ENCODE measurements at regions not wholly inside any gene's neighbourhood (a gene's known extent, or its start where the extent isn't known, plus 50 kb on each side); places are given as distances from the start of the nearest gene placed in this dataset.

GRCh38 chr3:103906304-103906703, 1460.4 kb upstream of the ALCAM start:
- H3K4me3 ChIP-seq (ENCODE audit: low read depth, low read length): no peak overlapping the region
- TF ChIP-seq, protein P1, sequence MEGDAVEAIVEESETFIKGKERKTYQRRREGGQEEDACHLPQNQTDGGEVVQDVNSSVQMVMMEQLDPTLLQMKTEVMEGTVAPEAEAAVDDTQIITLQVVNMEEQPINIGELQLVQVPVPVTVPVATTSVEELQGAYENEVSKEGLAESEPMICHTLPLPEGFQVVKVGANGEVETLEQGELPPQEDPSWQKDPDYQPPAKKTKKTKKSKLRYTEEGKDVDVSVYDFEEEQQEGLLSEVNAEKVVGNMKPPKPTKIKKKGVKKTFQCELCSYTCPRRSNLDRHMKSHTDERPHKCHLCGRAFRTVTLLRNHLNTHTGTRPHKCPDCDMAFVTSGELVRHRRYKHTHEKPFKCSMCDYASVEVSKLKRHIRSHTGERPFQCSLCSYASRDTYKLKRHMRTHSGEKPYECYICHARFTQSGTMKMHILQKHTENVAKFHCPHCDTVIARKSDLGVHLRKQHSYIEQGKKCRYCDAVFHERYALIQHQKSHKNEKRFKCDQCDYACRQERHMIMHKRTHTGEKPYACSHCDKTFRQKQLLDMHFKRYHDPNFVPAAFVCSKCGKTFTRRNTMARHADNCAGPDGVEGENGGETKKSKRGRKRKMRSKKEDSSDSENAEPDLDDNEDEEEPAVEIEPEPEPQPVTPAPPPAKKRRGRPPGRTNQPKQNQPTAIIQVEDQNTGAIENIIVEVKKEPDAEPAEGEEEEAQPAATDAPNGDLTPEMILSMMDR (IDR thresholded peaks at IDR 0.05; ENCODE audit: insufficient read depth, low read depth, low read length, missing control alignments): no peak
- no peak for DNase-seq (ENCODE audit: low read depth)

GRCh38 chr3:103906808-103907207, 1459.9 kb upstream of the ALCAM start:
- TF ChIP-seq, protein P1 (IDR thresholded peaks at IDR 0.05; ENCODE audit: insufficient read depth, low read depth, low read length, missing control alignments): no peak
- no peak overlapping the region for H3K4me3 ChIP-seq (ENCODE audit: low read depth, low read length)
- no peak for DNase-seq (ENCODE audit: low read depth)

- no peak overlapping the region for H3K4me3 ChIP-seq (ENCODE audit: low read depth, low read length)
- TF ChIP-seq, protein P1 (IDR thresholded peaks at IDR 0.05; ENCODE audit: insufficient read depth, low read depth, low read length, missing control alignments): no peak
- DNase-seq (ENCODE audit: low read depth): no peak
Measured at GRCh38 chr3:103907567-103907966, 1459.1 kb upstream of the ALCAM start.

DNA sequence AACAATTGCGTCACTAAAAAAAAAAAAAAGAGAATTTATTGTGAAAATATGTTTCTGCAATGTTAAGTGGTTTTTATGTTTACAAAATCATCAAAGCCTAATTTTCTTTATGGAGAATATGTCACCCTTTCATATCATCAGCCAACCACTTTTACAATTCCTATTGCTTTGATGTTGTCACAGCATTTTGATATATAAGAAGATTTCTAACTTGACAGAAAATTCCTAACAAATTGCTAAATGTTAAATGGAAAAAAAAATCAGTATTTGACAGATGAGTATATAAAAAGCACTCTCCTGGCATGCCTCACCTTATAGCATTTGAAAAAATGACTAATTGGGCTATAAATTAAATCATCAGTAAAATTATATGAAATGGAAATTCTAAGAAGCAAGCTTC, 1457.3 kb upstream of the ALCAM start:
- no peak overlapping the region for H3K4me3 ChIP-seq (ENCODE audit: low read depth, low read length)
- DNase-seq (ENCODE audit: low read depth): no peak
- TF ChIP-seq, protein P1 (IDR thresholded peaks at IDR 0.05; ENCODE audit: insufficient read depth, low read depth, low read length, missing control alignments): no peak

- H3K4me3 ChIP-seq (ENCODE audit: low read depth, low read length): no peak overlapping the region
- no peak for DNase-seq (ENCODE audit: low read depth)
- TF ChIP-seq, protein P1 (IDR thresholded peaks at IDR 0.05; ENCODE audit: insufficient read depth, low read depth, low read length, missing control alignments): no peak
Measured at GRCh38 chr3:103918336-103918735, 1448.4 kb upstream of the ALCAM start.

DNA sequence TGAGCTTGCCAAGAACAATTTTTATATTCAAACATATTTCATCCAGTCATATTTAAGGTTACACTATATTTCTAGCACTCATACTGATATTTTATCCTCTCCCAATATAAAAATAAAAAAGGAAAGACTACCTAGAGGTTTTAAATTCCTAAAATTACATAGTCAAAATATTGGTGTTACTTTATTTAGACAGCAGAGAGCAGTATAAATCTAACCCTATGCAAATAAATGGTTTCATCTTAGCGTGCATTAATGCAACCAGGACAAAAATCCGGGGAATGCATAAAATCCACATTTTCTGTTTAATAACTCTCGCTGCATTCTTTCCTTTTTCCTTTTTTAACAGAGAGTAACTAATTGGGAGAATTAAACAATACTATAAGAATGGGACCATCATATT, 1447.4 kb upstream of the ALCAM start:
- H3K4me3 ChIP-seq (ENCODE audit: low read depth, low read length): no peak overlapping the region
- TF ChIP-seq, protein P1 (IDR thresholded peaks at IDR 0.05; ENCODE audit: insufficient read depth, low read depth, low read length, missing control alignments): no peak
- no peak for DNase-seq (ENCODE audit: low read depth)

DNA sequence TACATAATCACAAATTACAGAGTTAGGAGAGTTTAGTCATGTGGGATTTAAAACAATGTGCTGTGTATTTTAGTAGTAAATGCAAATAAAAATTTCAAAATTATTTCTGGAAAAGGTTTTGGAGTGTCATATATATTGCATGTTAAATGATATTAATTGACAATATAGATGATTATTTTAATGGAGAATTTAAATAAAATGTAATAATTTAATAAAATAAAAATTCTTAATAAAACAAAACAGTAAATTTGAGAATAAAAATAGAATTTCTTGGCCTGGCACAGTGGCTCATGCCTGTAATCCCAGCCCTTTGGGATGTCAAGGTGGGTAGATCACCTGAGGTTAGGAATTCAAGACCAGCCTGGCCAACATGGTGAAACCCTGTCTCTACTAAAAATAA, 1442.8 kb upstream of the ALCAM start:
- no peak for DNase-seq (ENCODE audit: low read depth)
- TF ChIP-seq, protein P1 (IDR thresholded peaks at IDR 0.05; ENCODE audit: insufficient read depth, low read depth, low read length, missing control alignments): no peak
- H3K4me3 ChIP-seq (ENCODE audit: low read depth, low read length): no peak overlapping the region
